HG03521 (cell line): ENCODE measurements at regions not wholly inside any gene's neighbourhood (a gene's known extent, or its start where the extent isn't known, plus 50 kb on each side); places are given as distances from the start of the nearest gene placed in this dataset.

Experiments used
- ATAC-seq: cut with Tn5 transposase; IDR thresholded peaks from one replicate; pipeline ENCODE4 v1.9.1; 2021; ENCODE audit warnings: mild to moderate bottlenecking, moderate library complexity; ENCODE audit not compliant: unreplicated experiment

DNA sequence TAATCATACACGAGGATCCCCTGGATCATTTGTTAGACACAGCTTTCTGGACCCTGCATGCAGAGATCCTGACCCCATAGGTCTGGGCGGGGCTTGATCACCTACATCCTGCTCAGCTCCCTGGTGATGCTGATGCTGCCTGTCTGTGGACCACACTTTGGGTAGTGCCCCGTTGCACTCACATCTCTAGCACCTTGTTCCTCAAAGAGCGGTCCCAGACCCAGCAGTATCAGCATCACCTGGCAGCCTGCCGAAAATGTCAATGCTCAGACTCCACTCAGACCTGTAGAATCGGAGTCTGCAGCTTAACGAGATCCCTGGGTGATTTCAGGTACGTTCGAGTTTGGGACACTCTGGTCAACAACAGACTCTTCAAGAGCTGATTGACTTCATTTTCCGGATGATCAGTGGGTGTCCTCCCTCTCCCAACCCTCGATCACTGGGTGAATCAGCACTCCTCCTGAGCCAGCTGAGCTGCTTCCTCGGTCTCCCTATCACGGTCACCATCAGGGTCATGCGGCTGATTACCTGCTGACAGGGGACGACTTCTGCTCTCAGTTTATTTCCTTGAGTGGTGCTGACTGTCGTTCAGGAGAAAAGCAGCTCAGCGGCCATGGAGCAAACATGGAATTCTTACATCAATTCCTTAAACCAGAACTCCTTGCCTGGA is 150.6 kb upstream of the RAB12 start:
- ATAC-seq, result no peak

DNA sequence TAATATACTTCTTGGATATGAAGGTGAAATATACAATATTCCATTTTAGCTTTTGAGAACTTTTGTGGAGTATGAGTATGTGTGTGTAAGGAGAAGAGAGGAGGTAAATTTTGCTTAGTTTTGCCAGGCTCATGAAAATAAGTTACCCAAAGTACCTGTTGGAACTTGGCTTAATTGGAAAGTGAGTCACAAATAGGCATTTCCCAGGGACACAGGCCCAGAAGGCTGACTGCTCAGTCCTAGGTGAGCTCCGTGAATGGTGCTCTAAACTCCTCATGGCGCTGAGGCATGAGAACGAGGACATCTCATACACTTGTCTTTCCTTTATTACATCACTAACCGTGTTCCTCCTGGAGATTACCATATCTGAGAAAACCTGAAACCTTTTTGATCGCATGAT is 148.5 kb upstream of the RAB12 start:
- ATAC-seq, result no peak

DNA sequence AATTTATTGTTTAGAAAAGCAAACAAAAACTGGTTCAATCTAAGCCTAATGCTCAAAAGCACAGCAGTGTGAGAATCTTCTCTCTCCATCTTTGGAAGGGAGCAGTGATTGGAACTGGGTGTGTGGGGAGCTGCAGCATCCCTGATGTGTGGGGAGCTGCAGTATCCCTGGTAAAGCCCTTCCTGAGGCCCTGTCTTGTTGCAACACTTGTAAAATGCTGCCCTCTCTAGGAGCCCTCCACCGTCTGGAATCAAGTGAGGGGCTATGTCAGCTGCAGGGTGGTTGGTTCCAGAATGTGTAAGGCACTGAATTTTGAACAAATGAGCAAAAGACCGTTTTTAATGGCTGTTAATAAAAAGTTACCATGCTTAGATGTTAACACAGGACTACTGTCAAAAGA is 147.7 kb upstream of the RAB12 start:
- ATAC-seq, result no peak

DNA sequence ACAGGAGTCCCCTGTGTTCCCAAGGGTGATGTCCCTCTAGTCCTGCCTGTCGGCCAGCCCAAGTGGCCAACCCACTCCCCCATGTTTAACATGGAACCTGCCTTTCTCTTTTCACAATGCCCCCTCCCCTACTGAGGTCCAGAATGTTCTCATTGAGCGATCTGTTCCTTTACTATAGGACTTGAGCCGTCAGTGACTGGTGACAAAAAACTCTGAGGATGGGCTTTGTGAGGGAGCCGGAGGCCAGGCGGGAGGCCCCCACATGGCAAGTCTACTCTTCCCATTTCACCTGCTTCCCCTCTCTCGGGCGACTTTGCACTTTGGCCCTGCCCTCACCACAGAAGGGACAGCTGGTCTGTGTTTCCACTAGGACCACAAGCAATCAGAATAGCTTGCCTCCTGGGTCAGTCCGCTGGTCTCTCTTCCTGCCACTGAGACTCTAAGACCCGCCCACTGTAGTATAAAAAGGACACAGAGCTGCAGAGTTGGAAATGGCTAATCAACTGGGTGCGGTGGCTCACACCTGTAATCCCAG is 146.5 kb upstream of the RAB12 start:
- ATAC-seq, result no peak

DNA sequence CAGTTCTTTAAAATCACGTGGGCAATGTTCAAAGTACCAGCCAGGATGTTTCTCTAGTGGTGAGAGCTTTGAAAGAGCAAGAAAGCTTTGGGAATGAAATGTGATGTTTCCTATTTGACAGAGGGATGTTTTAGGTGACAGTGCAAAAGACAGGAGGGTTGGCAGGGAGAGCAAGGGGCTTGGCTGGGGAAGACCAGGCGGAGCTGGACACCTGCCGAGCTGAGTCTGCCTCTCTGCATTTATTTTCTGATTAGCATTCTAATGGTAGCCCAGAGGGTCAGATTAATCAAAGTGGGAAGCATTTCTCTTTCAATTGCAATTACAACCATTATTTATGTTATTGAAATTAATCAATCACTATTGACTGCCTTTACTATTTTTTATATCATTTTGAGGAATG is 145.4 kb upstream of the RAB12 start:
- no peak for ATAC-seq

DNA sequence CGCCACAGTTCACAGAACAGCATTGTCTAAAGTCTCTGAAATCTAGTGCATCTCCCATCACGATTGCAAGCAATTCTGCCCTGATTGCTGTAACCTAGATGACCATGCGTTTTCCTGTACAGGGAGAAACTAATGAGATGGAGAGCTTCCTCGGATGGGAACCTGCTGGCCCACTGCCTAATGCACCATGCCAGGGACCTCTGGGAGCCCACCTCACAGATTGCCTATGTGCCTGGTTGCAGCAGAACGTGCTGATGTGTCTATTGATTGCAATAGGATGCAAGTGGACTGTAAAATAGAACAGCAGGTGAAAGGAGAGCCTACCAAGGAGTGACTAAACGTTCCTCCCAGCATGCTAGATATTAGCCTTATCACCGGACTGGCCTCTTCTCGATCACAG is 141.0 kb upstream of the RAB12 start:
- no peak for ATAC-seq

- no peak for ATAC-seq
These were observed 140.3 kb upstream of the RAB12 start for GRCh38 chr18:8468921-8469335.

DNA sequence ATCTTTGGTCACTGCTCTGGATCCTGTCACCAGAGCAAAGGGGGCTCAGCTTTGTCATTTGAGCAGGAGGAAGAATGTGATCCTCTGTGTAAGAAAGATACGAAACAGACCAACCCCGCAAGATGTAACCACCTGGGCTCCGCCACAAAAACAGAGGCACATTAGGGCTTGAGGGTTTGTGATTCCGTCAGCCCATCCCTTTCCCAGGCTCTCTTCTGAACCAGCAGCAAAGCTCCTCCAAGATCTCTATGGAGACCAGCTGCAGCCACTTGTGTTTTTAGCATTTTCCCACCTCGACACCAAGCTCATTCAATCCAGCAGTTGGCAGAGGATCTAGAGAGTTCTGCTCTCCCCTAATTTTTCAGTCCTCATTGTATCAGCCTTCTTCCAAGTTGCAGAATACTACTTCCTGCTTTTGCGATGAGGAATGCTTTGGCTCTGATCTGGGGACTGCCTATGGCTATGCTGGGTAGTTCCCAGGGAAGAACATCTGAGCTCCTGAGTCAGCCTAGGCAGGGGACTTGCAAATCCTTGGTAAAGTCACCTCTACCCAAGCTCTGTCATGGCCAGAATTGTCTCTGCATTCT is 139.6 kb upstream of the RAB12 start:
- ATAC-seq, result no peak

DNA sequence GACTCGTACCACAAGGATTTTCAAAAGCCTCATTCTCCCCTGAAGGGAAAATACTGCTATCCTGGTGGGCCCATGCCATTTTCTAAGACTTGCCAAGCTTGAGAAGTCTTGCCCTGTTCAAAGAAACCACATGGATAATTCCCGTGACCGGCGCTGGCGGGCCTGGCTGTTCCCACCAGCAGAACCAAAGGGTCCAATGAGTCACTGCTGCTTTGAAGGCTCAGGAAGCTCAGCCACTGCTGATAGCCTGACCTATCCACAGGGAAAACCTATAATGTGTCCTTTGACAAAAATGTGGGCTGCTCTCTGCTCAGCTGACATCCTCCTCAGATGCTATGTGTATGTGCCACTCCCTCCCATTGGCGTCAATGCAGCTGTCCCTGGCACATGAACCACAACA is 137.9 kb upstream of the RAB12 start:
- no peak for ATAC-seq

GRCh38 chr18:8474661-8475060 is 134.6 kb upstream of the RAB12 start:
- ATAC-seq, result no peak

DNA sequence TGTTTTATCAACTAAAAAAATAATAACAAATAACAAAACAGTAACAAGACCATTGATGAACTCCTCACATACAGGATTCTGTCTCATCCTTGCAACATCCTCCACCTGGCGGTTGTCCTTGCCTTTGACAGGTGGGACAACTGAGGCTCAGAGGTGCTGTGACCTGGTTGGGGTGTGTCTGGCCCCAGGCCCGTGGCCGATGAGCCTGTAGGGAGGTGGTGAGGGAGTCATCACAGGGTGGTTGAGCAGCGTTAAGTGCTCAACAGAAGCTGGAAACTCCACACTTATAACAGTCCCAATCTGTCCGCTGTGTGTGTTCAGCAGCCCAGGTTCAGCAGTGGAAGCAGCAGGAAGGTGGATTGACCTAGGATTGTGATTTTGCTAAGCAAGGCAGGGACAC is 131.6 kb upstream of the RAB12 start:
- no peak for ATAC-seq

DNA sequence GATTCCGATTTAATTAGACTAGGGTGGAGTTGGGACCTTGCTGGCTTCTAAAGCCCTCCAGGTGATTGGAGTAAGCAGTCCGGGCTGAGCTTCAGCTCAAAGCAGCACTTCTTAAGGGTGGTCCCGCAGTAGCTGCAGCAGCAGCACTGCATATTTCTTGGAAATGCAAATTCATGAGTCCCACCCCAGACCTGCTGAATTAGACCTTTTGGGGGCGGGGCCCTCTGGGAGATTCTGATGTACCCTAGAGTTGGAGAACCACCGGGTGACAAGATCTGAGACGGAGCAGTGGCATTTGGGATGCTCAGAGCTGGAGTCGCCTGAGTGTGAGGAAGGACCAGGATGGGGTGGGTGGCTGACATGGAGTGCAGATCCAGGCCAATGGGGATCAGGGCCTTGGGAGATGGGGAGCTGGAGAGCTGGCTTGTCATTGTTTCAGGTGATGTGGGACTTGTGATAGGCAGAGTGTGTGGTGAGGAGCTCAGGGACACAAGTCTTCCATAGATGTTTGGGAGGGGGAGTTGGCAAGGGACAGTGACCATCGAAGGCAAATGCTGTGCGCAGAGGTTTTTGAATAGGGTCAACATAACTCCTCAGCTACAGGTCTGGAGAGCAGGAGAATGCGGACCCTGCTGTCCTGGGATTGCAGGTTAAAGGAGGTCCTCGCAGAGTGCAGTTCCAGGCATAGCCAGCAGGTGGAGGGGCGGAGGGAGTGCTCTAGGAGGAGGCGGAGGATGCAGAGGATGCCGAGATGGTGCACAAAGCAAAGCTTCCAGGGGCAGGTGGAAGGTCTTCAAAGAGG is 130.9 kb upstream of the RAB12 start:
- ATAC-seq, result peak; percentile 66

GRCh38 chr18:8478968-8479370 is 130.3 kb upstream of the RAB12 start:
- no peak for ATAC-seq

GRCh38 chr18:8479789-8480188 is 129.4 kb upstream of the RAB12 start:
- no peak for ATAC-seq

- ATAC-seq, result no peak
These were observed 128.5 kb upstream of the RAB12 start for GRCh38 chr18:8480506-8481328.

- no peak for ATAC-seq
These were observed 124.3 kb upstream of the RAB12 start for GRCh38 chr18:8484951-8485350.

- ATAC-seq, result no peak
These were observed 119.5 kb upstream of the RAB12 start for GRCh38 chr18:8489761-8490160.

GRCh38 chr18:8491516-8491915 is 117.7 kb upstream of the RAB12 start:
- no peak for ATAC-seq

GRCh38 chr18:8493141-8493540 is 116.1 kb upstream of the RAB12 start:
- no peak for ATAC-seq

DNA sequence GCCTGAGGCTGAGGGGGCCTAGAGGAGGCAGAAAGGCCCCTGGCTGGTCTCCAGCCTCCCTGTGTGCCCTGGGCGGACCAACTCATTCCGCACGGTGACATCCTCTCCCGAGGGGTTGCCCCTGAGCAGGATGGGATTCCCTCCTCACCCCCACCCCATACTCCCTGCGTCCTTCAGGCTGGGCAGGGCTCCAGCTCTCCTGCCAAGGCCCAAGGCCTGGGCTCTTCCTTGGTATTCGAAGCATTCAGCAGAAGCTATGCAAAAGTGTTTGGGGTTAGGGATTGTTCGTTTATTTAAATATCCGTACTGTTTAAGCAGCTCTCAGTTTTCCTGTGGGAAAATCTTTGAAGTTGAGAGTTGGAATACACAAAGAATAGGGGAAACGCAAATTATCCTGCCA is 113.1 kb upstream of the RAB12 start:
- ATAC-seq, result no peak

GRCh38 chr18:8498905-8499304 is 110.3 kb upstream of the RAB12 start:
- no peak for ATAC-seq
